ENCODE measurements at regions not wholly inside any gene's neighbourhood (a gene's known extent, or its start where the extent isn't known, plus 50 kb on each side); places are given as distances from the start of the nearest gene placed in this dataset.

GRCh38 chr5:44663991-44664710 lies 144.6 kb upstream of the MRPS30 start:
- TF ChIP-seq, protein P1, sequence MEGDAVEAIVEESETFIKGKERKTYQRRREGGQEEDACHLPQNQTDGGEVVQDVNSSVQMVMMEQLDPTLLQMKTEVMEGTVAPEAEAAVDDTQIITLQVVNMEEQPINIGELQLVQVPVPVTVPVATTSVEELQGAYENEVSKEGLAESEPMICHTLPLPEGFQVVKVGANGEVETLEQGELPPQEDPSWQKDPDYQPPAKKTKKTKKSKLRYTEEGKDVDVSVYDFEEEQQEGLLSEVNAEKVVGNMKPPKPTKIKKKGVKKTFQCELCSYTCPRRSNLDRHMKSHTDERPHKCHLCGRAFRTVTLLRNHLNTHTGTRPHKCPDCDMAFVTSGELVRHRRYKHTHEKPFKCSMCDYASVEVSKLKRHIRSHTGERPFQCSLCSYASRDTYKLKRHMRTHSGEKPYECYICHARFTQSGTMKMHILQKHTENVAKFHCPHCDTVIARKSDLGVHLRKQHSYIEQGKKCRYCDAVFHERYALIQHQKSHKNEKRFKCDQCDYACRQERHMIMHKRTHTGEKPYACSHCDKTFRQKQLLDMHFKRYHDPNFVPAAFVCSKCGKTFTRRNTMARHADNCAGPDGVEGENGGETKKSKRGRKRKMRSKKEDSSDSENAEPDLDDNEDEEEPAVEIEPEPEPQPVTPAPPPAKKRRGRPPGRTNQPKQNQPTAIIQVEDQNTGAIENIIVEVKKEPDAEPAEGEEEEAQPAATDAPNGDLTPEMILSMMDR (IDR thresholded peaks at IDR 0.05; ENCODE audit: borderline replicate concordance, insufficient read depth, low read depth, low read length): no peak
- H3K4me3 ChIP-seq (ENCODE audit: low read depth, low read length): no peak overlapping the region

GRCh38 chr5:44661851-44662250 lies 146.9 kb upstream of the MRPS30 start:
- TF ChIP-seq, protein P1 (IDR thresholded peaks at IDR 0.05; ENCODE audit: borderline replicate concordance, insufficient read depth, low read depth, low read length): no peak
- no peak overlapping the region for H3K4me3 ChIP-seq (ENCODE audit: low read depth, low read length)

GRCh38 chr5:44660251-44660650 lies 148.5 kb upstream of the MRPS30 start:
- TF ChIP-seq, protein P1 (IDR thresholded peaks at IDR 0.05; ENCODE audit: borderline replicate concordance, insufficient read depth, low read depth, low read length): no peak
- no peak overlapping the region for H3K4me3 ChIP-seq (ENCODE audit: low read depth, low read length)

GRCh38 chr5:44659334-44659733 lies 149.4 kb upstream of the MRPS30 start:
- TF ChIP-seq, protein P1 (IDR thresholded peaks at IDR 0.05; ENCODE audit: borderline replicate concordance, insufficient read depth, low read depth, low read length): no peak
- no peak overlapping the region for H3K4me3 ChIP-seq (ENCODE audit: low read depth, low read length)

- TF ChIP-seq, protein P1 (IDR thresholded peaks at IDR 0.05; ENCODE audit: borderline replicate concordance, insufficient read depth, low read depth, low read length): no peak
- H3K4me3 ChIP-seq (ENCODE audit: low read depth, low read length): no peak overlapping the region
Observed at GRCh38 chr5:44652674-44653073, 156.1 kb upstream of the MRPS30 start.

- TF ChIP-seq, protein P1 (IDR thresholded peaks at IDR 0.05; ENCODE audit: borderline replicate concordance, insufficient read depth, low read depth, low read length): no peak
- H3K4me3 ChIP-seq (ENCODE audit: low read depth, low read length): no peak overlapping the region
Observed at GRCh38 chr5:44646016-44646415, 162.7 kb upstream of the MRPS30 start.

- TF ChIP-seq, protein P1 (IDR thresholded peaks at IDR 0.05; ENCODE audit: borderline replicate concordance, insufficient read depth, low read depth, low read length): no peak
- H3K4me3 ChIP-seq (ENCODE audit: low read depth, low read length): no peak overlapping the region
Observed at GRCh38 chr5:44645502-44645901, 163.2 kb upstream of the MRPS30 start.

Data from GM12875 (cell line).